Activated T-helper 1 cell treated with Interleukin-2 at 50 U/mL for 16 hours (primary cell): ENCODE measurements at regions not wholly inside any gene's neighbourhood (a gene's known extent, or its start where the extent isn't known, plus 50 kb on each side); places are given as distances from the start of the nearest gene placed in this dataset.

Experiments
- DNase-seq: peaks from one replicate; pipeline ENCODE4 v3.0.0-alpha.2; 2020; ENCODE audit warnings: low read depth

DNA sequence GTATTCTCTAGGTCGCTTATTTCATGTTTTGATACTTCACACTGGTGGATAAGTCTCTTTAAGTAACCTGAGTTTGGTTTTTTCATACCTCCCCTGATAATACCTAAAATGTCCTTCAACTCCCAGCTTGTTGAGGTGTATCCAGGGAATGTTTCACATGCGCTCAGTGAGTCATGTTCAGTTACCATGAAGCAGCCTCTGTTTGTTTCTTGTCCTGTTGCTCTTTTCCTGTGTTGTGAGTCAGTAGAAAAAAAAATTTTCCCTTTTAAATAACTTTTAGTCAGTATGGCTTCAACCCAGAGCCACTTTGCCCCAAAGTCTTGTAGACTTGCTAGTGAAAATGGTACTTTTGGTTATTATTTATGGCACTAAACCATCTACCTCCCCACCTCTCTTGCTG, 278.4 kb upstream of the ZPLD1 start:
- DNase-seq: no peak

DNA sequence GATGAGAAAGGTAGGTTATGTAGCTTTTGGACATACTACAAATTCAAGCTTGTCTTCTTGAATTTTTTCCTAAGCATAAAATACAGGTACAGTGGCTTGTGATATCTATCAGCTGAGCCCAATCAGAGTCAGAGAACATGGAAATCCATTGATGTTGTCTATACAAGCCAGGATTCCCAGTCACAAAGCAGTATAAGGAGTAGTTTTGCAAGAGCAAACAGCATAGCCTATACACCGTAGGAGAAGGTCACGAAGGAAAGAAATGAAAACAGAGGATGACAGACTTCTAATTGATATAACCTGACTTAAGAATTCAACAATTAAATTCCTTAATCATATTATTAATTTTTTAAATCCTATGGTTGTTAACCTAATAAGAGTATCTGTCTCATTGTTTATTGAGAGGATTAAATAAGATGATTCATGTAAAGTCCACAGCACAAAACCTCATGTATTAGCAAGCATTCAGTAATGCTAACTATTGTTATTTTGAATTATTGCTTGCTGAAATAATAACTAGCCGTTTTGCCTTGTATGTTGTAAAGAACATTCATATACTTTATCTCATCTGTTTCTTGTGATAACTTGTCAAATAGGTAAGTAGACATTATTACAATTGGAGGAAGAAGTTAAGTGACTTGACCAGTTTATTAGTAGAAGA, 276.6 kb upstream of the ZPLD1 start:
- no peak for DNase-seq

DNA sequence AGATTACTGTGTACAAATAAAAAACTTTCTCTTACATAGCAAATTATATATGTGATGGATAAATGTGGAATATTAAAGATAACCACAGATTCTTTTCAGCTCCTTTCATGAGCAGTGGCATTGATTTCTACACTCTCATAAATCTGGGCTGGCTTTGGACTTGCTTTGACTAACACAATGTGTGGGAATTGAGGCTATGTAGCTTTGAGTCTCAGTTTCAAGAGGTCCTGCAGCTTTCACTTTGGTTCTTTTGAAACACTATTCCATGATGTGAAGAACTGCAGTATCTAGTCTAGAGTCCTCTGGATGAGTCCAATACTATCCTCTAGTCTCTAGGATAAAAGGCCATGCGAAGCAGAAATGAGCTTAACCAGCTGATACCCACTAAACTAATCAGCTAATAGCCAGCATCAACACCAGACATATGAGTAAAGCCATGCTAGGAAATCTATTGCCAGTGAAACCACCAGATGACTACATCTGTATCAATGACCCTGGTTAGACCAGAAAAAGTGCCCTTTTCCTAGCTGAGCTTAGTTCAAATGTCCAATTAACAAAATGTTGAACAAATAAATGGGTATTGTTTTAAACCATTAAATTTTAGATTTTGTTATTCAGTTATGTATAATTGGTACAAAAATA, 274.9 kb upstream of the ZPLD1 start:
- DNase-seq: no peak

DNA sequence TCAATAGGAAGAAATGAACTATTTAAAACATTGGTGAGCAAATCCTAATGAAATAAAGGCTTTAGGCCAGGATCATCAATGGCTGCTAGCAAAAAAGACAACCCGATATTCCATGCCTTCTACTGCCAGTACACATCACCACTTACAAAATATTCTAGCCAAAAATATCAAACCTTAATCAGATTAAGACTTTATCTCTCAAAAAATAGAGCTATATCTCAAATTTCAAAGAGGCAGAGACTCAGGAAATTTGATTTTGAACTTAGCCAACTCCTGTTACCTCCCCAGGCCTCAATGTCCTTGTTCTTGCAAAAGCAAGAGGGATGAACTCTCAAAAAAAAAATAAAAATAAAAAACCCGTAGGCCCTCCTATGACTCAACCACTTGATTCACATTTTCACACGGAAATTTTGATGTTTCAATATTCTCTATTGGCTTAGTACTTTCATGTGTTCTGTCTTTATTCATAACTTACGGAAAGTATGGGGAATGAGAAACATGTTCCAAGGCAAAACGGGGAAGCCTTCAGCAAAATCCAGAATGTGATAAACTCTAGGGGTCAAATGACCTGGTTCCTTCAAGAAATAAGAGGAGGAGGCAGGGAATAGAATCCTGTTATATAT, 273.3 kb upstream of the ZPLD1 start:
- DNase-seq: no peak

DNA sequence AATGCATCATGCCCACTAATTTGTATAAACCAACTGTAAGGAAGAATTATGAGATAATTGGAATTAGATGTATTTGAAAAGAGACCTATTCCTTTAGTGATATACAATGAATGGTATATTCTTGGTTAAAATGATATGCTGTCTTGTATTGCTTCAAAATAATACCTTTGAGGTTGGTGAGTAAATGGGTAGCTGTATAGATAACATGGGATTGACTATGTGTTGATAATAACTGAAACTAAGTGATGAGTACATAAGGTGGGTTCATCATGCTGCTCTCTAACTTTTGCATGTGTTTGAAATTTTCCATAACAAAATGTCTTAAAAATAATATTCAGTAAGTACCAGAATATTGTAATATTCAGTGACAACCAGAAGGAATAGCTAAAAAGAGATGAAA, 272.6 kb upstream of the ZPLD1 start:
- no peak for DNase-seq

DNA sequence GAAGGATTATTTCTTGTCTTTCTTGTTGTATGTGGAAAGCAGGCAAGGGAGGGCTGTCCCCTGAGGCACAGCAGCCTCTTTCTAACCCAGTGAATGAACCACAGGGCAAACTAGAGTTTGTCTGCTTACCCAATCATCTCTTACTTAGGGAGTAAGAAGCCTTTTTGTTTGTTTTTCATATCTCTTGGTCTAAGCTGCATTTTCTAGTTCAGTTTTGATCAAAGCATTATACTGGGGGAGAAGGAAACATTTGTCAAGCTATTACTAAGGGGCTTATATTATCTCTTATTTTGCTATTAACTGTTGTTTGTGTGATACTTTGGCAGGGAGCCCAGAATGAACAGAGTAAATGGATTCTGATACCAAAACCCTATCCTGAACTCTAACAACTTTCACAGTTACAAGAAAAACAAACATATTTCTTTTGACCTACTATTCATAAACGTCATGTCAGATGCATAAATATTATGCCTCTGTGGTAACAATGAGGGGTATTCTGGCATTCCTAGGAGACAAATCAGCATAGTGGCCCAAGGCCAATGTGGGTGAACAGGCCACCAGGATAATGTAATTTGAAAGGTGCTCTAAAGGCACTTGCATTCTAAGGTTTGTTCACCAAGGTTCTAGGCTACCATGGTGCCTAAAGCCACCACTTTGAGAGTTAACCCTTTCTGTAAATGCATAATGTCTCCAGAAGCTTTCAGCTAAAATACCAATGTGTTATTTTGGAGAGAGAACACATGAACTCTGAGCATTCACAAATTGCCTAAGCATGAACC, 271.6 kb upstream of the ZPLD1 start:
- no peak for DNase-seq

DNA sequence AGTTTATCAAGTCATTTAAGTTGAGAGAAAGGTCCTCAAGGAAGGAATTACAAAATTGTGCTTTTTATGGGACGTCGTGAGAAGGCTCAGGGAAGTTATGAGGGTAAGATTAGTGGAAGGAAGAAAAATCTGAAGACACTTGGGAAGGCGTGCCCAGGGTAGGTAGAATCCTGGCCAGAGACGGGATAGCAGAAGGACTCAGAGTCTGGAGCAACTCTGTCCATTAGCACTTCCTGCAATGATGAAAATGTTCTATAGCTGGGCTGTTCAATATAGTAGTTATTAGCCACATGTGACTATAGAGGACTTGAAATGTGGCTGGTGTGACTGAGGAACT, 271.0 kb upstream of the ZPLD1 start:
- DNase-seq: no peak

DNA sequence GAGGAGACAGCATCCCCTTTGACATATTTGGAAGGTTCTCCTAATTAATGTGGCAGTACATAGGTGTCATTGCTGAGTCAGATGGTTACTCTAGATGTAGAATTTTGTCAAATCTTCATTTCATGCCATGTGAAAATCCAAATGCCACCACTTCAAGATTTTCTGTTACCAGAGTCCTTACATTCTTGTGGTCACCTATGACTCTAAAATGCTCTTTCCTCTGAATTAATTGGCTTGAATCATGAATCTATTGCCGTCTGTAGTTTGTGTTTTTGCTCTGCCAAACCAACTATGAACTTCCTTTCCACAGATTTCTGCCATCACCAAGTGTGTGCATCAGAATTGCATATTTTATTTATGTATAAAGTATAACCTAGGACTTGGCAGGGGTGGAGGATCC, 269.4 kb upstream of the ZPLD1 start:
- no peak for DNase-seq

DNA sequence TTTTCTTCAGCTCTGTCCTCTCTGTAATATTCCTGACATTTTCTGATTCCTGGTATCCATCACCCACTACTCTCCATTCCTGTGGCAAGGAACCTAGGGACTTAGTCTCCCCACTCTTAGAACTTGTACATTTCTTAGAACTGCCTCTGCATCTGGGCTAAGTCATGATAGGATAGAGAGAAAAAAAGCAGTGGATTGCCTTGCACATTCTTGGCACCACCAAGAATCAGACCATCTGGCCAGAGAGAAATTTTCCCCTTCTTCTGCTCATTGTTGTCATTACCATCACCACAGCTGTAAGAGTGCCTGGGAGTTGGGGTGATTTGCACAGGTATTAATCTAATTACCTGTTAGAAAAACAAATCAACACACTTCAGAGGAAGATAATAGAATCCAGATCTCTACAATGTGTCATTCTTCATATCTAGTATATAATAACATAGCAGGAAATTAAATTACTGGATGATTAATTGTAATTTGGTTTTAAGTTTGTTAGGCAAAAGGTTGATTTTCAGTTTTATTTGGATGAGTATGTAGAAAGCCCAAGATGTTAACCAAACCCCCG, 264.8 kb upstream of the ZPLD1 start:
- no peak for DNase-seq

DNA sequence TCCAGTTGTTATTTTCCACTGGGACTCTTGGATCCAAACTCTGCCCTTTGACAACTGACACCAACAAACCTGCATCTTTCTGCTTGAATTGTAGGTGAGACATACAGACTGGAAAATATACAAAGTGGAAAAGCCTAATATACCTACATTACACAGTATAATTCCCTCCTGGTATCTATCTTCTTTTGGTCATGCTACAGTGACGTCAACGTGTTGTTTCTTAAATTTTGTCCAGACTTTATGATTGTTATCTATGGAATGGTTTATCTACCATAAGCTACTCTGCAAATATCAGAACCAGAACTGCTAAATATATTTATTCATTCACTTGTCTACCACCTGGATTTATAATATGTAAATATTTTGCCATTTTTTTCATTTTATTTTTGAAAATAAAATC, 264.3 kb upstream of the ZPLD1 start:
- DNase-seq: no peak

DNA sequence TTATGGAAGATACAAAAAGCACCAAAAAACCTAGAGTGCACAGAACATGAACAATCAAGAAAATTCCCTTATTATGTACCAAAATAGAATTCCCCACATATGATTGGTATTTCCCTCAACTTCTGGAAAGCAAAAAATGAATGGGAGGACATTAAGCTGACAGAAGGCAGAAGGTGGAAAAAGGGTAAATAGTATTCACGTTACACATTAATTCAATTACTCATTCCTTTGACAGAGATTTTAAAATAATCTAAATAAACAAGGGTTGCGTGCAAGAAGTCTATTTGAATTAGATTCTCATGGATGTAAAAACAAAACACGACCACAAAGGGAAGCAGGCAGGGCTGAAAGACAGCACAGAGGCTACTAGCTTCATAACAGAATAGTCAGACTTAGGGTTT, 260.5 kb upstream of the ZPLD1 start:
- DNase-seq: no peak

DNA sequence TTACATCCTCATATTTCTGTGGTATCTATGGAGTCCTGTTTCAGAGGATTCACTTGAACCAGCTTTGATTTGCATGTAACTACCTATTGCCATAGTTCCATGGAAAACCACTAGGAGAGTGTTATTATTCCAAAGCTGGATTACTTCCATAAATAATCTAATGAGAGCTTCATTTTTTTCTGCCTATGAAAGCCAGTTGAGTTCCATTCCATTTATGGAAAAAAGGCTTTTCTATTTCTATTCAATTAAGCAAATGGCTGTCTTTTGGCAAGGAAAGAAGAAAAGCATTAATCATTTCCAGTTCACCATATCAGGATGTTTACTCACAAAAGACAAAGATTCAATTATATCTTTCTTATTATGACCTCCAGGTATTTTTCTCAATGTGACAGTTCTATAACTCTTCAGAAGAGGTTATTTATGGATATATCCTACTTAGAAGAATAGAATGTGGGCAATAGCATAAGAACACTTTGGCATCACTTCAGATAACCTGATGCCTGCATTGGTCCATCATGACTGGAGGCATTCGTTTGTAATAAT, 259.9 kb upstream of the ZPLD1 start:
- no peak for DNase-seq

DNA sequence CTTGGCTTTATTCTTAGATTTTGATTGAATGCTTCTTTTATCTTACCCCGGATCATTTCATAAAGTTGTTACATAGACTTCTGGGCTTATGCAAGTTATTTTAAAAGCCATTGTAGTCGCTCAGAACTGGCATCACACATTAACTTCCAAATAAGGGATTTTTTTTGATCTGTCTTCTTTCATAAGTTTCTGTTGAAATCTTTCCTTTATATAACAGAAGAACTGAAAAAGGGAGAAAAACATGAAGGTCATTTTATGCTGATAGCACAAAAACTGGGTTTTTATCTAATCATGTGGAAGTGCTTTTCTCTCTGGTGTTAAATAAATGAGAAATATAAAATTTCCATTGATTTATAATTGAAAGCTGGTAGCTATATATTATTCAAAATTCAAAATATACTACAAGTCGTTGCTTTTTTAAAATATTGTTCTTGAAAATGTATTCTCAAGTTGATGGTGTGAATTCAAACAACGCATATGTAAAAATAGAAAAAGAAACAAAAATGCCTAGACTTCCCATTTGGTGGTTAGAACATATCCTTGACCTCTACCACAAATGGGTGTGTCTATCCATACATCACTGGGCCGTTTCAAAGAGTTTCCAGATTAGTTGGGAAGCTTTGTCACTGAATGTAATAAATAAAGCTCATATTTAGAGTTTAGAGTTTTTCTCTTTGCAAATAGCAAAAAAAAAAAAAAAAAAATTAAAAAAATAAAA, 258.3 kb upstream of the ZPLD1 start:
- DNase-seq: no peak

DNA sequence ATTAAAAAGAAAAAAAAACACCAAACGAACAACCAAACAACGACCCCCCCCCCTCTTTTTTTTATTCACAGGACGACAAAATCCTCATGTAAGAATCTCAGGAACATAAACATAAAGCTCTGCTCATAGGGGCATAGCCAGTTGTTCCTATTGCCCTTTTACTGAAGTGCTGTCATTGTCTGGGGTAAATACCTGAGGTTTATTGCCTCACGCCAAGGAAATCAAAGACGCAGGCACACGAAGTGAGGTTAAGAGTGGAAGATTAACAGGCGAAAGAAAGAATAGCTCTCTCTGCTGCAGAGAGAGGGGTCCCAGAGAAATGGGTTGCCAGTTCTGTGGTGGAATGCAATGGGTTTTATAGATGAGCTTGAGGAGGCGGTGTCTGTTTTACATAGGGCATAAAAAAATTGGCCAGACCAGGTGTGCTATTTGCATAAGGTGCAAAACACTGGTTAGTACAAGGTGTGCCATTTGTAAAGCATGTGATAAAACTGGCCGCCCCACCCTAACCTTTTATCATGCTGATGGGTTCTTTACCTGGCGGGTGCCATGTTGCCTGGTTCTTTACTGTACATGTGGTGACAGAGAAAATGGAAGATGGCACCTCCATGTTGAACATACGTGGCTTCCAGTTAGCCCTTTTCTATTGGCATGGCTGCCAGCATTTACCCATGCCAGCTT, 257.6 kb upstream of the ZPLD1 start:
- no peak for DNase-seq

DNA sequence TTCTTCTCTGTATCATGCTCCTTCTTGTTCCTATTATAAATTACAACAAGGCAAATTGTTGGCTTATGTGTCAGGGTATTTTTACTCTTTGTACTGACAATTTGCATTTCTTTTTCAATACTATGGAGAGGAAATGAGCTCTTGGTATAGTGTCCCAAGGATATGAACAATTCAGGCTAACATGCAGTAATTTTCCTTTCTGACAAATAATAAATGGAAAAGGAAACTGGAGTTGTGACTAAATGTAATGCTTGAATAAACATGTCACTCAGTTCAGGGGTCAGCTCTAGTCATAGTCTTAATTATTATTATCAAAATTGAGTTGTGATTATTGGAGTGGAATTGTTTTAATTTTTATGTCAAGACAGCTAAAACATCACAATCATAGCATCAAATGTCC, 256.0 kb upstream of the ZPLD1 start:
- no peak for DNase-seq

DNA sequence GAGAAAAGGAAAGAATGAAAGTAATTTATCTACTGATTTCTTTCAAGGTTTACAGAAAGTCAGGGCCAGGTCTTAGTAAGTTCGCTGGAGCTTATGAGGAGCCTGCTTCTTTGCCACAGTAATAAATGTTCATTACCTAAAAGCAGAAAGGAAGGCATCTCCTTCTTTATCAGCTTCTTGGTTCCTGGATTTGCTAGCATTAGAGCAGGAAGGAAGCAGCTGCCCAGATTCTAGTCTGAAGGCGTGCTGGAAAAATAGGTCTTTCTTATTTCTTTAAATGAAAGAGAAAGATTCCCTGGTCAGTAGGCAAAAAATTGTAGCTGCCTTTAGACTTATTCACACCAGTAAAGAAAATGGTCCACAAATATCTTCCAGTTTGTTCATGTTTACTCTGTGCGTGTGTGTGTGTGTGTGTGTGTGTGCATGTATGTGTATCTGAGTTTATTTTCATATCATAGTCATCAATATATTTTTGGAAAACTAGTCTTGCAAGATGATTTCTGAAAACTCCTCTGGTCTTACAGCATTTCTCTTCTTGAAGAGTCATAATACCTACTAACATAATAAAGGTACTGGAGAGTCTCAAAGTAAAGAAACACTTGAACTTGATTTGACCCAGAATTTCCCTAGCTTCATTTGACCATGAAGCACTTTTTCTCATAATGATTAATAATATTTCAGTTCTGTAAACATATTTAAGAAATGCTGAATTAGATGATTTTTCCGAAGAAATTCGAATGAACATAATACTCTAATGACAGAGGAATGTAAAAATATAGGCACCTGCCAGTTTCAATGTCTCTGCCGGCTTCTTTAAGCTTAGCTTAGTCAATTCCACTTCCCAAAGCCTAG, 255.3 kb upstream of the ZPLD1 start:
- no peak for DNase-seq

DNA sequence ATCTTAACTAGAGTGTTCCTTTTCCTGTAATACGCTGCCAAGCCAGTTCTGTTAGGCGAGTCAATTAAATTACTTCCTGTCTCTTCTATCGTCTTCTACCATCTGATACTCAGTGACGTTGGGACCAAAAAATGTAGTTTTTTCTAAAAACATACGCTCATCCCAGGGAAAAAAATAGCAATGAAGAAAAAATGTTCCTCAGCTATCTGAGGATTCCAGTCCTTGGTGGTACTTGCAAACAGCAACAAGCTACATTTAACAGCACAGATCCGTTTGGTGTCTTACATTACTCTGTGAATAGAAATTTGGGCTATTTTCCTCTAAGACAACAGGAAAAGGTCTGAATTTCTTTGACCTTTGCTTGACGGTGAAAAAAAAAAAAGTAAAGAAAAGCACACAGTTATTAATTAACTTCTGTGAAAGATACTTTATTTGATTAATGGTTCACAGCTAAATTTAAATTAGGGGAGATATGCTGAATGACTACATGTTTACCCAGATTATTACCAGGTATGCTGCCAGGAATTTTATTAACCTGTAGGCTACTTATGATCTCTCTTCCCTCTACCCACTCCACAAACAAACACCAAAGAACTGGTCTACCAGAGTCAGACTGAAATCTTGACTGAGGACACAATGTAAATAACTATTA, 254.4 kb upstream of the ZPLD1 start:
- no peak for DNase-seq

DNA sequence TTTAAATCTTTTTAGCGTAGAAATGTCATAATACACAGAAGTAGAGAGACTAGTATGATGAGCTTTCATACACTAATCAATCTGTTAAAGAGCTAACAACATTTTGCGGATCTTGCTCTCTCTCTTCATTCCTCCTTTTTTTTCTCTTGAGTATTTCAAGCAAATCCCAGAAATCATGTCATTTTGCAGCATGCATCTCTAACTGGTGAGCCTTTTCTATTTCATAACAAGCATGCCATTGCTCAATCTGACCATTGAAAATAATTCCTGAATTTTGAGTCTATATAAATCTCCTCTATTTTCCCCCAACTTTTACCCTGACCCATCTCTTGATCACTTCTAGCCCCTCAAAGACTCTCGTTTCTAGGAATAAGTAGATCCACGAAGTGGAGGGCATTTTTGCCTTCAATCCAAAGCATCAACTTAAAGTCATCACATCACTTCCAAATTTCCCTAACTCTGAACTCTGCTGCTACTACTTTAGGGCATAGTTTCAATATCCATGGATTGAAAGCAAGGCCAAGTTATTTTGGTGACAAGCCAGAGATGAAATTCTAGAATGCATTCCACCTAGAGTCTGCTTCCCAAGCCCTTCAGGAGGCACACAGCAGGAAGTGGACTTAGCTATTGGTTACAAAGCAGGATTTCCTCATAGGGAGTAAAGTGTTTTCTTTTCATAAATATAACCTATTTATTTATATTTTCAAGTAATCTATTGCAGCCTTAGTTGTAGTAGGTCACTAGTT, 253.5 kb upstream of the ZPLD1 start:
- DNase-seq: no peak

DNA sequence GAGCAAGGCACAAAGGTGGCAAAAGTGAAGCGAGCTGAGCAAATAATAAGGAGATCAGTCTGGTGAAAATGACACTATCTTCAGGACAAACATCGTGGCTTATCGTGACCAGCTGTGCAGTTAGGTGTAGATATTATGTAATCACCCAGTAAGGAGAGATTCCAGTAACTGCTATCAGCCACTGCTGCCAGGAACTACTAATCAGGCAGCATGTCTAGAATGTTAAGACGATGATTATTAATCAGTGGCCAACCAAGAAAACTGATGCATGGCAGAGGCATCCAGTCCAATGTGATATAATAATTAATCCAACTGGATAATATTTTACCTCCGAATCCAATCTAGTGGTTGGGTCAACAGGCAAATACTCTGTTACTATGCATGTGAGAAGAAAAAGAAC, 252.7 kb upstream of the ZPLD1 start:
- no peak for DNase-seq
